Suprapubic skin (tissue), 3 donors: ENCODE measurements at regions not wholly inside any gene's neighbourhood (a gene's known extent, or its start where the extent isn't known, plus 50 kb on each side); places are given as distances from the start of the nearest gene placed in this dataset.

Experiments
- CTCF ChIP-seq, 2 donors: fragments of 200-600 bp in 1 of 2; fragments of 450-650 bp in 1 of 2; sonication (generic) in 1 of 2; IDR thresholded peaks; one replicate each; pipeline ENCODE4 v1.5.1; 2016 to 2019; ENCODE audit warnings: antibody characterized with exemption in 2 of 2, mild to moderate bottlenecking in 1 of 2, moderate library complexity in 1 of 2
- EP300 ChIP-seq: sonication (generic); formaldehyde crosslinking; IDR thresholded peaks from one replicate; pipeline ENCODE4 v1.6.1; 2017; ENCODE audit warnings: antibody characterized with exemption
- POLR2A ChIP-seq, 2 donors: fragments of 450-650 bp; IDR thresholded peaks; one replicate each; pipeline ENCODE4 v1.6.1; 2017; ENCODE audit warnings: antibody characterized with exemption in 2 of 2, mild to moderate bottlenecking in 2 of 2, moderate library complexity in 2 of 2

DNA sequence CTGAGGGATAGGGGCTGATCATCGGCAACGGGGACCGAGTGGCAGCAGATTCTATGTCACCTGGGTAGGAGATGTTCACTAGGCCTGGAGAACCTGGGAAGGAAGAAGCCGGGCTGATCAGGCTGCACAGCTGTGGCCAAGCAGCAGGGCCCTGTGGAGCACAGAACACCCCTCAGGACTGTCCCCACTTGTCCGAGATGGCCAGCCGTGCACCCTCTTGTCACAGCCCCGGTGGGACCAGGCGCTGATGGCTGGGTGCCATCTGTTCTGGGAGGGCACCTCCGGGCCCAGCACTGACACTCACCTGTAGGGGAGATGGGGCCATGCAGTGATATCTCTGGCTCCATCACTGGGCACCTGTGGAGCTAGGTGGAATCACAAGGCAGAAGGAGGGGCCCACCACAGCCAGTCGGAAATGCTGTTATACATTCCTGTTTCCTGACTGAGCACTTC is 217.9 kb upstream of the RAB6C start:
- TF ChIP-seq CTCF (IDR thresholded peaks at IDR 0.05) (no peak), POLR2A (IDR thresholded peaks at IDR 0.05) (no peak), EP300 (no peak)
